Smooth muscle cell (in vitro differentiated cells): ENCODE measurements at regions not wholly inside any gene's neighbourhood (a gene's known extent, or its start where the extent isn't known, plus 50 kb on each side); places are given as distances from the start of the nearest gene placed in this dataset.

ENCODE experiments used
- DNase-seq: peaks from one replicate; lab custom pipeline; 2025; ENCODE audit not compliant: unreplicated experiment; lab: John Stamatoyannopoulos, UW
- H2AFZ ChIP-seq: fragments of 200-600 bp; sonication (generic); 2 replicates; pipeline ENCODE4 v1.6.0; 2016; ENCODE audit warnings: antibody characterized with exemption, low read depth, mild to moderate bottlenecking
- H3F3A ChIP-seq: fragments of 200-600 bp; sonication (generic); 2 replicates; pipeline ENCODE4 v1.6.0; 2017; ENCODE audit warnings: antibody characterized with exemption, low read depth
- H3K27ac ChIP-seq: fragments of 200-600 bp; sonication (generic); 2 replicates; pipeline ENCODE4 v1.5.1; 2016; ENCODE audit warnings: low read depth, mild to moderate bottlenecking
- H3K27me3 ChIP-seq: fragments of 200-600 bp; sonication (generic); 2 replicates; pipeline ENCODE4 v1.6.1; 2016; ENCODE audit warnings: low read depth, mild to moderate bottlenecking
- H3K36me3 ChIP-seq: fragments of 200-600 bp; sonication (generic); 2 replicates; pipeline ENCODE4 v1.5.1; 2016; ENCODE audit warnings: low read depth
- H3K4me1 ChIP-seq: fragments of 200-600 bp; sonication (generic); 2 replicates; pipeline ENCODE4 v1.5.1; 2016; ENCODE audit warnings: low read depth
- H3K4me2 ChIP-seq: fragments of 200-600 bp; sonication (generic); 2 replicates; pipeline ENCODE4 v1.6.0; 2016; ENCODE audit warnings: mild to moderate bottlenecking
- H3K4me3 ChIP-seq: fragments of 200-600 bp; sonication (generic); 2 replicates; pipeline ENCODE4 v1.5.1; 2016; ENCODE audit warnings: mild to moderate bottlenecking
- H3K79me2 ChIP-seq: fragments of 200-600 bp; sonication (generic); 2 replicates; pipeline ENCODE4 v1.6.0; 2016; ENCODE audit warnings: low read depth, mild to moderate bottlenecking
- H3K9ac ChIP-seq: fragments of 200-600 bp; sonication (generic); 2 replicates; pipeline ENCODE4 v1.6.0; 2016; ENCODE audit warnings: low read depth
- H3K9me3 ChIP-seq: fragments of 200-600 bp; sonication (generic); replicated peaks from 2 replicates; pipeline ENCODE4 v1.5.1; 2016; ENCODE audit warnings: low read depth
- H4K20me1 ChIP-seq: fragments of 200-600 bp; sonication (generic); 2 replicates; pipeline ENCODE4 v1.6.0; 2016; ENCODE audit warnings: low read depth
- WGBS: methylation state at CpG from one replicate; pipeline ENCODE4 v1.1.7; 2016; ENCODE audit warnings: low lambda C conversion rate; 5-methylcytosine and 5-hydroxymethylcytosine counted together
- TF ChIP-seq, protein P1 (sequence below): fragments of 200-600 bp; sonication (generic); IDR thresholded peaks from 2 replicates; pipeline ENCODE4 v1.5.1; 2017; ENCODE audit warnings: borderline replicate concordance, mild to moderate bottlenecking, antibody characterized with exemption; ENCODE audit not compliant: insufficient read depth, poor library complexity, severe bottlenecking

DNA sequence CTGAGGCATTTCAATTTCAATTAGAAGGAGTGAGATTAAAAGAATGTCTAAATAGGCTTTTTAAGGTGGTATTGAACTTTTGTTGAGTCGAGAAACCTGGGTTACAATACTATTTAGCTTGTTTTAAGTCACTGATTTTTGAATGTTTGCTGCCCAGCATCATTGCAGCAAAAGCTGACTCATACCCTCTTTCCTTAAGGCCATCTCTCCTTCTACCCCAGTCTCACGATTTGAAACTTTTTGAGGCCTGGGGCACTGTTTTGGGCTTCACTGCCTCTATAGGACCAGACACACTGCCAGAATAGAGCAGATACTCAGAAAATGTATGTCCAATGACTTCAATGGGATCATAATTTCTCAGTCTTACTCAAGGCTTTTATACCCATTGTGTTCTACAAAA lies 319.6 kb upstream of the TGFBR2 start:
- no peaks in the 10 kb centered on the region for H3K79me2 ChIP-seq
- H3K27me3 ChIP-seq, result no peaks in the 10 kb centered on the region
- H3K36me3 ChIP-seq, result no peaks in the 10 kb centered on the region
- peaks cover 16% of the 10 kb centered on the region for H3K4me1 ChIP-seq
- no peak for DNase-seq
- H3K9me3 ChIP-seq, result no peaks in the 10 kb centered on the region
- H3K4me3 ChIP-seq, result no peak overlapping the region
- WGBS, result 68% methylated on average over 2 of the region's 2 CpGs
- peaks cover 6% of the 10 kb centered on the region for H3F3A ChIP-seq
- H4K20me1 ChIP-seq, result no peaks in the 10 kb centered on the region
- TF ChIP-seq, protein P1, sequence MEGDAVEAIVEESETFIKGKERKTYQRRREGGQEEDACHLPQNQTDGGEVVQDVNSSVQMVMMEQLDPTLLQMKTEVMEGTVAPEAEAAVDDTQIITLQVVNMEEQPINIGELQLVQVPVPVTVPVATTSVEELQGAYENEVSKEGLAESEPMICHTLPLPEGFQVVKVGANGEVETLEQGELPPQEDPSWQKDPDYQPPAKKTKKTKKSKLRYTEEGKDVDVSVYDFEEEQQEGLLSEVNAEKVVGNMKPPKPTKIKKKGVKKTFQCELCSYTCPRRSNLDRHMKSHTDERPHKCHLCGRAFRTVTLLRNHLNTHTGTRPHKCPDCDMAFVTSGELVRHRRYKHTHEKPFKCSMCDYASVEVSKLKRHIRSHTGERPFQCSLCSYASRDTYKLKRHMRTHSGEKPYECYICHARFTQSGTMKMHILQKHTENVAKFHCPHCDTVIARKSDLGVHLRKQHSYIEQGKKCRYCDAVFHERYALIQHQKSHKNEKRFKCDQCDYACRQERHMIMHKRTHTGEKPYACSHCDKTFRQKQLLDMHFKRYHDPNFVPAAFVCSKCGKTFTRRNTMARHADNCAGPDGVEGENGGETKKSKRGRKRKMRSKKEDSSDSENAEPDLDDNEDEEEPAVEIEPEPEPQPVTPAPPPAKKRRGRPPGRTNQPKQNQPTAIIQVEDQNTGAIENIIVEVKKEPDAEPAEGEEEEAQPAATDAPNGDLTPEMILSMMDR, result no peak
- H2AFZ ChIP-seq, result no peak overlapping the region
- no peak overlapping the region for H3K9ac ChIP-seq
- H3K27ac ChIP-seq, result no peak overlapping the region
- peak overlapping the region; percentile 20 for H3K4me2 ChIP-seq

DNA sequence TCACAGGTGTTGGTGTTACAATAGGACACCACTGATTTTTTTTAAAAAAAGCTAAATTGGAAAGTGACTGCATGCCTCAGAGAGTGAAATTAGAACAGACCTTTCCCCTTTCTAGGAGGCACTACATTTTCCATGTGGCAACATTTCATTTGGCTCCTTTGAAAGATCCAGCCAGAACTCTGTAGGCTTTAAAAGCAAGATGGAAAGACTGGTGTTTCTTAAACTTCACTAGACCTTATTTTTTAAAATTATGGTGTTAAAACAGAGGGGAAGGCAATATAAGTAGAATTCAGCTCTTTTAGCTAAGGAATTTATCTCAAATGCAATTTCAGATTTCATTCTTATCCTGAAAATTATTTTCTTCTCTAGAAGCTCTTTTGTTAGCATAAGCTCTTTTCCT lies 317.6 kb upstream of the TGFBR2 start:
- Histone ChIP-seq H3K4me1 (no peaks in the 10 kb centered on the region), H3K4me3 (no peak overlapping the region), H3K9ac (no peak overlapping the region), H2AFZ (no peak overlapping the region), H3F3A (peaks cover 6% of the 10 kb centered on the region), H4K20me1 (no peaks in the 10 kb centered on the region), H3K4me2 (no peak overlapping the region), H3K27ac (no peak overlapping the region), H3K79me2 (no peaks in the 10 kb centered on the region), H3K9me3 (no peaks in the 10 kb centered on the region), H3K27me3 (no peaks in the 10 kb centered on the region), H3K36me3 (no peaks in the 10 kb centered on the region)
- no peak for DNase-seq
- TF ChIP-seq, protein P1, result no peak

DNA sequence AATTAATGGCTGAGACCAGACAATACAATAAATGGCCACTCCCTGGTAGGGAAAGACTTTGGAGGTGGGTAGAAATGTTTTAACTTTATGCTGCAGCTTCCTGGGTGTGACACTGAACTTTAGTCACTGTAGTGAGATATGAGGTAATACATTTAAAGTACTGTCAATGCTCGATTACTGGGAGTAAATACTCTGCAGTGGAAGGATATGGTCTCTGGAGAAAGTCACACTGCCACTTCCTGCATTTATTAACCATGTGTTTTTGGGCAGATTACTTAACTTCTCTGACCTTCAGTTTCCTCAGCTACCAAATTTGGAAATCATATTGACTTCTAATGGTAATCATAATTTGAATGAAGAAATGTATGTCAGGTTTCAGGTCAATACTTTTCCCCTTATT lies 317.1 kb upstream of the TGFBR2 start:
- Histone ChIP-seq H3K27ac (no peak overlapping the region), H3K4me3 (no peak overlapping the region), H3F3A (peaks cover 6% of the 10 kb centered on the region), H3K27me3 (no peaks in the 10 kb centered on the region), H3K79me2 (no peaks in the 10 kb centered on the region), H3K4me2 (no peak overlapping the region), H3K4me1 (no peaks in the 10 kb centered on the region), H3K9ac (no peak overlapping the region), H3K9me3 (no peaks in the 10 kb centered on the region), H3K36me3 (no peaks in the 10 kb centered on the region), H2AFZ (no peak overlapping the region), H4K20me1 (no peaks in the 10 kb centered on the region)
- no peak for DNase-seq
- WGBS, result 24% methylated on average over 1 of the region's 1 CpG
- TF ChIP-seq, protein P1, result no peak

DNA sequence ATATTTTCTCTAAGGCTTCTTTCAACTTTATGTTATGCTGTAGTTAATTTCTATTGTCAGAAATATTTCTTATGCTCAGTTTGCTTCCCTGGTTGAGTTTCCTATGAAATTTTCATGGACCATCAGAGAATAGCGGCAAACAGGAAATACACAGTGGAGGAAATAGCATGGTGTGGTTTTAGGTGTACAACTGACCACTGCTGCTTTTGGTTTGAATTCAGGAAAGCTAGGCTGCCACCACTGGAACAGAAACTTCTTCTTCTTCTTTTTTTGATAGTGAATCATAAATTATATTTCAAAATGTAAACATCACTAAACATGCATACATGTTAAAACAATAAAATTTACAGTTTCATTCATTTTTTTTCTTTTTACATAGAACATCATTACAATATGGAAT lies 316.6 kb upstream of the TGFBR2 start:
- H3K79me2 ChIP-seq, result no peaks in the 10 kb centered on the region
- no peaks in the 10 kb centered on the region for H4K20me1 ChIP-seq
- no peak overlapping the region for H3K4me2 ChIP-seq
- H3K4me1 ChIP-seq, result no peaks in the 10 kb centered on the region
- H3K4me3 ChIP-seq, result no peak overlapping the region
- H3K27me3 ChIP-seq, result no peaks in the 10 kb centered on the region
- H2AFZ ChIP-seq, result no peak overlapping the region
- no peak for DNase-seq
- TF ChIP-seq, protein P1, result no peak
- no peaks in the 10 kb centered on the region for H3K36me3 ChIP-seq
- peaks cover 6% of the 10 kb centered on the region for H3F3A ChIP-seq
- H3K9me3 ChIP-seq, result no peaks in the 10 kb centered on the region
- H3K27ac ChIP-seq, result no peak overlapping the region
- WGBS, result 90% methylated on average over 1 of the region's 1 CpG
- H3K9ac ChIP-seq, result no peak overlapping the region
